MM.1S (cell line): ENCODE measurements at regions not wholly inside any gene's neighbourhood (a gene's known extent, or its start where the extent isn't known, plus 50 kb on each side); places are given as distances from the start of the nearest gene placed in this dataset.

Experiments
- CTCF ChIP-seq: fragments of 300-600 bp; sonication (generic); IDR thresholded peaks from 2 replicates; pipeline ENCODE4 v1.5.1; 2016; ENCODE audit warnings: antibody characterized with exemption, low read length, mixed read lengths
- EZH2 ChIP-seq: fragments of 300-600 bp; sonication (generic); optimal IDR thresholded peaks from 2 replicates; pipeline ENCODE3; 2017; ENCODE audit warnings: low read depth, mild to moderate bottlenecking, antibody characterized with exemption, low read length, mixed read lengths
- EZH2phosphoT487 ChIP-seq: fragments of 300-600 bp; sonication (generic); IDR thresholded peaks from 2 replicates; pipeline ENCODE4 v1.6.1; 2018; ENCODE audit warnings: antibody characterized with exemption, low read length

GRCh38 chr6:23797041-23797440 is 329.0 kb upstream of the NRSN1 start:
- no peak for TF ChIP-seq CTCF
- TF ChIP-seq EZH2phosphoT487 = no peak
- no peak for TF ChIP-seq EZH2
